Amniotic epithelial cell (primary cell): ENCODE measurements at regions not wholly inside any gene's neighbourhood (a gene's known extent, or its start where the extent isn't known, plus 50 kb on each side); places are given as distances from the start of the nearest gene placed in this dataset.
A peak's percentile ranks its signal among the peaks of the same experiment; 100 is the strongest.
"Not testable (repeated sequence)": the region's sequence is repeated elsewhere in the genome, so short reads cannot be mapped to it uniquely, and the experiment has no call there.

Experiments used
- DNase-seq: peaks from one replicate; pipeline ENCODE4 v3.0.0-alpha.2; 2010; ENCODE audit warnings: low read depth

DNA sequence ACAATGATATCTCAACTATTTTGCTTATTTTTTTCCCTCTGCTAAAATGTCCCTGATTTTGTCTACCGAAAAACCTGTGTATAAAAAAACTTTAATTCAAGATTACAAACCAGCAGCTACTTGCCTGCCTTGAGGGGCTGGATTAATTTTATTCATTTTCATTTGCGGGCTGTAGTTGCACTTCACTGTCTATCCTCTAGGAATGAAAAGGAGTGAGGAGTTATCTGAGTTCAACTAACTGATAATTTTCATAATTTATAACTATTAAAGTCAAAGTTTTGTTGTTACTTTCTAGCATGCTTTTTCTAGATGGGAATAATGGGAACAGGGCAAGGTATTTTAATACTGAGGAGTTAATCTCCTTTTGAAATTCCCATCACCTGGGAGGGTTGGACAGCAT lies 50.3 kb upstream of the AGTPBP1 start:
- DNase-seq, result not testable (repeated sequence)

DNA sequence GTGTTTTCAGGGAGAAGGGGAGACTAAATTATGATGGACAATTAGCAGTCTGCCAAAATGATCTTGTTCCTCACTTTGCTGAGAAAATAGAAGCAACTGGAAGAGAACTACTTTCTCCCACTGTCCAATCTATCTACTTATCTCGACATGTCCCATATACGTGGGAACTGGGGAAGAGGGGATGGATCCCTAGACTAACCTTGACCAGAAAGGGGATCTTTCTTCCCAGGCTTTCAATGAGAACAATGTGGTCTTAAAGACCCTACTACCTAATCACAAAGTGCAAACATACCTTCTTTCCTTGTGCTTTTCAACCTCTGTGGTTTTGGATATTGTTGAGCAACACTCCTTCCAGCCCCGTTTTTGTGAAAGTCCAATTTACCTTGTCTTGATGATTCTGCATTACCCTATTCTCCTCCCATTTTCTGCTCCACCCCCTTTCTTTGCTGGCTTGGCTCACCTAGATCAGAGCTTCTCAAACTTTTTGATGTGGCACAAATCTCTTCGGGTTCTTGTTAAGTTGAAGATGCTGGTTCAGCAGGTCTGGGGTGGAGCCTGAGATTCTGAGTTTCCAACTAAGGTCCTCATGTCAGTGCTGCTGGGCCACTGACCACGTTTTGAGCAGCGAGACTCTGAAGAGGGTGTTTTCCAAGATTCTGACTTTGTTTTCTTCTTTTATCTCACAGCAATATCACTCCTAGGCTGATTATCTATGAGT lies 61.4 kb upstream of the AGTPBP1 start:
- DNase-seq, result not testable (repeated sequence)

DNA sequence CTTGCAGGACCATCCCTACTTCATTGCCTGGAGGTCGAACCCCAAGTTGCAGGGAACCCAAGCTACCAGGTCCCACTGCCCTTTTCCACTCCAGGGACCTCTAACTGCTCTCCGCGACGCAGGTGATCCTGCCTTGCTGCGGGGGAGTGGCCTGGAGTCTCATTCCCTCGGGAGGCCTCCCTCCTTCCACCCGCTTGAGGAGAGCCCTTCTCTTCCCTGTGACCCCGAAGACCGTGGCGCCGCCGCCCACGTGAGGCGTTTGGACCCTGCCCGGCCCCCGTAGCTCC lies 63.0 kb upstream of the AGTPBP1 start:
- not testable (repeated sequence) for DNase-seq

DNA sequence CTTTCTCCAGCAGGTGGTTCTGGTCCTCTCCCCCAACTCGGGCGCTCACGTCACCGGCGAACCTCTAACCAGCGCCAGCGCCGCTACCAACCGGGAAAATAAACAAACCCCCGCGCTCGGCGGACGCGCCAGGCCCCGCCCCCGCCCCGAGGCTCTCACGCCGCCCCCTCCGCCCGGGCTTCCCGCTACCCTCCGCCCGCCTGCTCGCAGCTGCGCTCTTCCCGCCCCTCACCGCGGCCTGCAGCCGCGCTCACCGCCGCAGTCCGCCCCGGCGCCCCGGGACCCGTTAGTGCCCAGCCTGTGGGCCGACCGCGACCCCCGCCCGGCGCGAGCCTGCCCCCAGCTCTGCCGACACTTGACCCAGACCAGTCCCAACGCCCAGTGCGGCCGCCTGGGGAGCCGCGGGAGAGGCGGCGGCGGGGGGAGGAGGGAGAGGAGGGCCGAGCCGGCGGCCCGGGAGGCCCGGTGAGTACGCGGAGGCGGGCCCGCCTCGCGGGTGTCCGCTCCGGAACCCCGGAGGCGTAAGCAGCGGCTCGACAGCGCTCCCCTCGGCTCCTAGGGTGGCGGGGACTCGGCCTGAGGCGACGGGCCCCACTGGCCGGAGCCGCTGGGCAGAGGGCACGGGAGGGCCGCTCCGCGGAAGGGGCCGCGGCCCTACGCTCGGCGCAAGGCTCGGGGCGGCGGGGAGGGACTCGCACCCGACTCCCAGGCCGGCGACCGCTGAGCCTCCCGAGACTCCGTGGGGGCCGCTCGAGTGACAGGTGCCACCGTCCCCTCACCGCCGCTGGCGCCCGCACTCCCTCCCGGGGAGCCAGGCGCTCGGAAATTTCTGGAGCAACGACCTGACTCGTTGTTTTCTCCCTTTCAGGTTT lies 63.6 kb upstream of the AGTPBP1 start:
- DNase-seq, result peak; percentile 68

DNA sequence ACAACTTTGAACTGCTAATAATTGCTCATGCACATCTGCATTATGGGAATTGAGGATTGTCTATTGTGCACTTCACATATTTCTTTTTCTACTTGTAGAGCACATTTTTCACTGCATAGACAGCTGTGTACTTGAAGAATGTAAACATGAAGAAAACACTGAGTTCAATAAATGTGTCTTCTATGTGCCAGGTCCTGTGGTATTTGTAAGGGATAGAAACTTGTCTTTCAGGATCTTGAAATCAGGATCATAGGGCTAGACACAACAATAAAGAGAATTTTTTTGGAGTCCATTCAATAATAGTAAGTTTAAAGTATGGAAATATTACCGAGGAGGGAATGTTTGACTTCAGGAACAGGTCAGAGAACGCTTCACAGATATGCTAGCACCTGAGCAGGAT lies 66.6 kb upstream of the AGTPBP1 start:
- not testable (repeated sequence) for DNase-seq

DNA sequence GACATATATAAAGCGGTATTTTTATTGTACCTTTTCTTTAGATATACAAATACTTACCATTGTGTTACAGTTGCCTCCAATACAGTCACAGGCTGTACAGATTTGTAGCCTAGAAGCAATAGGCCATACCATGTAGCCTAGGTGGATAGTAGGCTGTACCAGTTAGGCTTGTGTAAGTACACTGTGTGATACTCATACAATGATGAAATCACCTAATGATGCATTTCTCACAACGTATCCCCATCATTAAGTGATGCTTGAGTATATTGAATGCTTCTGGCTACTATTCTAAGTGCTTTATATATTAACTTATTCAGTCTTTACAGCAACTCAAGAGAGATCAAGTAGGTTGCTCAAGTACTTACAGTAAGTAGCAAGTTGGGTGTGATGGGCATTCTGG lies 71.6 kb upstream of the AGTPBP1 start:
- DNase-seq, result not testable (repeated sequence)

DNA sequence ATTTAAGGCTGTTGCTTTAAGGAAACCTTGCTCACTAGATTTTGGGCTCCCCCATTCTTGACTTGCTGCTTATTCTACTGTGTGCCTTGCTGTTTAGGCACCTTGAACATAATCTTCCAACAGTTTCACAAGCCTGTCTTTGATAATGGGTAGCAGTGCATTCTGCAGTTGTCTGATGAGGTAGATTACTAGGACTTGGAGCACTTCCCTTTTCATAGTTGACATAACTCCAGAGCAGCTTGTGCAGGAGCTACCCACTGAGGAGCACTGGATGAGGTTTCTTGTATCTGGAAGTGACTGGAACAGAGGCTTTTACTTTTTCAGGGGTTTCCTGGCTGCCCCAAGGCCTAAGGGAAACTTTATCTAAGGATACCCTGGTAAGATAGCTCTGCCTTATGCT lies 73.0 kb upstream of the AGTPBP1 start:
- DNase-seq, result peak; percentile 4

DNA sequence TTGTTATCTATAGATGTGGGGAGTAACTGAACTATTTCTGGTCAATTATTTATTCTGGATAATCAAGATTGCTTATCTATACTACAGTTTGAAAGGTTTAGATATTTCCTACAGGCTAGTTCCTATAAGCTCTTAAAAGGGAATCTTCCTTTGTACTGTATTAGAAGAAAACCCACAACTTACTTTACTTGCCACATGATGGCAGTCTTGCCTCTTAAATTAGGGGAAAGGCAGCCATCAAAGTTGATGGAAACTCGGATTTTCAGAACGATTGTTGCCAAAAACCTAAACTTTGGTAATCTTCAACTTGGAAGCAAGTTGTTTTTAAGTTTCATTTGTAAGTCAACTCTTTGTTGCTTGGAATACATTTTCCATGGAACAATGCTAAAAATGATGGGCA lies 77.2 kb upstream of the AGTPBP1 start:
- DNase-seq, result peak; percentile 18

DNA sequence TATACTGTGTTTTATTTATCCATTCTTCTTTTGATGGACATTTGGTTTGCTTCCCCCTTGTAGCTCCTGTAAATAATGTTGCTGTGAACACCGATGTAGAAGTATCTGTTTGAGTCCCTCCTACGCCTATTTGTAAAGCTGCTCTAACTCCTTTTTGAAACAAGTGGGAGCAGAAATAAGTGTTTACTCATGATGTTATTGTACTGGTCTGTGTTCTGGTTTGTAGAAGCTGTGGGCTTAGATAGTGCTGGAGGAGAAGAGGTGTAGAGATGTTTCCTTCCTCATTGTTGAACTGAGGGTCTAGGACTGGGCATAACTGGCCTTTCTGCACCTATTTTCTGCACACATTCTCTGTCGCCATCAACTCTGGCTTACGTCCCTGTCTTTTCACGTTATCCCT lies 78.8 kb upstream of the AGTPBP1 start:
- peak; percentile 5 for DNase-seq

DNA sequence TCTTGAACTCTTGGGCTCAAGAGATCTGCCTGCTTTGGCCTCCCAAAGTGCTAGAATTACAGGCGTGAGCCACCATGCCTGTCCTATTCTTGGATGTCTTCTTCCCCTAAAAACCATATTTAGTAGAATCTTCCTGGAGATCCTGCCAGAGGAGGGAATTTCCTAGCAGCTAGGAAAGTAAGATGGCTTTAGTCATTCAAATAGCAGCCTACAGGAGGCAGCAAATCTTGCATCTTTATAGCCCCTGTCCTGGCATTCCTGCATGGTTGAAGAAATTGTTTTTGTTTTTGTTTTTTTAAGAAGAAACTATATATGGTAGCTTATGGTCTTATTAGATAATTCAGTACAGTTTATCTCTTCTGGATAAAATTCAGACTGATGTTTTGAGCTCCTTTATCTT lies 83.2 kb upstream of the AGTPBP1 start:
- DNase-seq, result peak; percentile 36

DNA sequence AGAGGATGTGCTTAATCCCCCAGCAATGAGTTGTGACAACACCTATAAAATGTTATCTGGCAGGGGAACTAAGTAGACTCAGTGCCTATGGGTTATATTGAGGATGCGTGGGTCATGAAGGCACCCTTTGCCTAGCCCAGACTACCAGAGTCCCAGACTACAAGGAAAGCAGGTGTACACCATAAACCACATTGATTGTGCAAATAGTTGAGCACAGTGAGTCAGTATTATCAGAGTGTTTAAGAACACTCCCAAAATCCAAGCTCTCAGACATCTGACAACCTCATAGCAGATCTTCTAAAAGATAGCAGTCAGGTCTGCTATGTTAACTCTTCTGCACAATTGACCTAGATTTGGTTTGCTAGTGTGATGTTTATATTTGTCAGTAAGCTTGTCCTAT lies 92.8 kb upstream of the AGTPBP1 start:
- DNase-seq, result peak; percentile 29

DNA sequence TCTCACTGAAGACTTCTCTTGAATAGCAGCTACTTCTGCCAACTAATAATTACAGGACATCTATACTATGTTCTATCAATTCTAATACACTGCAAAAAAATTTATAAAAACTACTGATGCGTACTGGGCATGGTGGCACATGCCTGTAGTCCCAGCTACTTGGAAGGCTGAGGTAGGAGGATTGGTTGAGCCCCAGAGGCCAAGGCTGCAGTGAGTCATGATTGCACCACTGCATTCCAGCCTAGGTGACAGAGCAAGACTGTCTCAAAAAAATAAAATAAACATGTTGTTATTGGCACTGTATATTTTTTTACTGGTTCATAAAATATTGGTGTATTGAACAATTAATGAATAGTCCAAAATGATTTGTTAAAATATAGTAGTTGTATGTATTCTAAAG lies 97.0 kb upstream of the NAA35 start:
- peak; percentile 24 for DNase-seq

DNA sequence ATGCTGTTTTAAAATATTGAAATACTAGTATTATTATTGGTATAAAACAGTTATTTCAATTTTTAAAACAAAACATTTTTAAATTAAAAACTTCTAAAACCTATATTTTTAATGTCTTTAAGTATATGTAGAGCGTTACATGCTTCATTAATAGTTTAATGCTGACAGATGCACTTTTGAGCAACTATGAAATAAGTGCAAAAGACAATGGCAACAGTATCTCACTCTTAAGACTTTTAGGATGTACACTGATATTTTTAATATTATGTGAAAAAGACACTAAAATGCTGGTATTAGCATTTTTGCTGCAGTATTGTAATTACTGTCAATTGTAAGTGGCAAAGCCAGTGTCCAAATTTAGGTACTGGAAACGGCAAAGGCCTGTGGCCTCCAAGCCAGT lies 93.2 kb upstream of the NAA35 start:
- not testable (repeated sequence) for DNase-seq

DNA sequence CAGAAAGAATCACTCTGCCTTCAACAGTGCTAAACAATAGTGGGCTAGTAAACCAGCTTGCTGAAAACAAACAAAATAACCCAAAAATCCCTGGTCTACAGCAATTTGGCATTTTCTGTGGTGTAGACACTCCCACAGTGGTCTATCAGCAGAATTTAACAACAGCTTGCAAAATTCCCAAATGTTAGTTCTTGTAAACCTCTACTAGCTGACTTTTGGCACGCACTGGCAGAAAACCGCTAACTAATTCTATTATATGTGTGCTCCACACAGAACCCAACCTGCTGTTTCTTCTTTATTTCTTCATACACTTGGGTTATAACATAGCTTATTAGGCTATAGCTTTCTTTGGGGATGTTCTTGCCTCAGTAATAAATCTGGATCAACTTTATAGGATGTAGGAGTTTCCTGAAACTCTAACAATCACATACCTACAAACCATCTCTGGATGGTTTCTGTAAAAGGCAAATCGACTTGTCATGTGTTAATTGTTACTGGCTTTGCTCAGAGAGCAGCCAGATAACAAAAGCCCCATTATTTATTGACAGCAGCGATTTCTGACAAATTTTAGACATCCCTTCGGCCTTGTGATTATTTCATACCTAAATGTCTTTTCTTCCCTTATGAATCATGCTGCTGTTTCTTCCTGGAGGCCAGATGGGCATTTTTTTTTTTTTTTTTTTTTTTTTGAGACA lies 82.7 kb upstream of the NAA35 start:
- DNase-seq, result no peak

DNA sequence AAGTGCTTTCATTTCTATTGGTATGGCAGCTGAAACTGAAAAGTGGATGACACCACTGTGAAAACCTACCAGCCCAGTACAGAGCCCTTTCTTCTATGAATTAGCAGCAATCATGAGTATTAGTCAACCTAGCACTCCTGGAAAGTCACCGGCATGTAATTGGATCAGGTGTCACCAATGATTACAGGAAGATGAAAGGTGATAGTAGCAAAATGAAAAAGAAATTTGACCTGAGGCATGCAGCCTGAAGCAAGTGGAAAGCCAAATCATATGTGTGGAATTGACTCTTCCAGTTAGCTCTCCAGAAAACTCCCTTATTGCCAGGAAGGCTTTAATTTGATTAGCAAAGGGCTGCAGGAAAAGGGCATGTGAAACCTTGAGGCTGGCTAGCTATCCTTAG lies 81.2 kb upstream of the NAA35 start:
- no peak for DNase-seq

DNA sequence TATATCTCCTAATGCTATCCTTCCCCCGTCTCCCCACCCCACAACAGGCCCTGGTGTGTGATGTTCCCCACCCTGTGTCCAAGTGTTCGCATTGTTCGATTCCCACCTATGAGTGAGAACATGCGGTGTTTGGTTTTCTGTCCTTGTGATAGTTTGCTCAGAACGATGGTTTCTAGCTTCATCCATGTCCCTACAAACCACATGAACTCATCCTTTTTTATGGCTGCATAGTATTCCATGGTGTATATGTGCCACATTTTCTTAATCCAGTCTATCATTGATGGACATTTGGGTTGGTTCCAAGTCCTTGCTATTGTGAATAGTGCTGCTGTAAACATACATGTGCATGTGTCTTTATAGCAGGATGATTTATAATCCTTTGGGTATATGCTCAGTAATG lies 79.1 kb upstream of the NAA35 start:
- DNase-seq, result not testable (repeated sequence)

DNA sequence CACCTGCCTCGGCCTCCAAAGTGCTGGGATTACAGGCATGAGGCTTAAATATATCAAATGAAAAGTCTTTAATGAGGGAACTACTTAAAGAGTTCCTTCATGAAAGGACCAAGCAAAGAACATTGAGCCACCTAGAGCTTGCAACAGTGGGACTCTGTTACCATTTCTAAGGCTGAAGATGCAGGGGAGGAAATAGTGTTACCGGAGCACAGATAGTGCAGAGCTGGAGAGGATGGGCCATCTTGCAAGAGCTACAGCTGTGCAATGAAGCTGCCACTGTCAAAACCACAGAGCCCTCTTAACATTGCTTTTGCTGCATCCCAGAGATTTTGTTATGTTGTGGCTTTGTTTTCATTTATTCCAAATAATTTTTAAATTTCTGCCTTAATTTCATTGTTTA lies 77.1 kb upstream of the NAA35 start:
- DNase-seq, result no peak

DNA sequence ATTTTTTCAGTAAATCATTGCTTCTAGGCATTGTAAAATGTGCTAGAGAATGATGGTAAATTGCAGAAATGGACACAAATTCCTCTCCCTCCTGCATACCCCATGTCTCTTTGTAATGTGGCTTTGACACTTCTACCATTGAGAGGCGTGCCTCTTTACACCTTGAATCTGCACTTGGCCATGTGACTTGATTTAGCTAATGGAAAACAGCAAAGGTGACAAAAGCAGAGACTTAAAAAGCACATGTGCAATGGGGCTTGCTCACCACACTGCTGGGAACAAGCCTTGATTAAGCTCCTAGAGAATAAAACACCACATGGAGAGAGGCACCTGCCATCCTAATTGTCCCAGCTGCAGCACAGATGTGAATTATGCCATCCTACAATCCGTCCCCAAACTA lies 69.9 kb upstream of the NAA35 start:
- DNase-seq, result no peak

DNA sequence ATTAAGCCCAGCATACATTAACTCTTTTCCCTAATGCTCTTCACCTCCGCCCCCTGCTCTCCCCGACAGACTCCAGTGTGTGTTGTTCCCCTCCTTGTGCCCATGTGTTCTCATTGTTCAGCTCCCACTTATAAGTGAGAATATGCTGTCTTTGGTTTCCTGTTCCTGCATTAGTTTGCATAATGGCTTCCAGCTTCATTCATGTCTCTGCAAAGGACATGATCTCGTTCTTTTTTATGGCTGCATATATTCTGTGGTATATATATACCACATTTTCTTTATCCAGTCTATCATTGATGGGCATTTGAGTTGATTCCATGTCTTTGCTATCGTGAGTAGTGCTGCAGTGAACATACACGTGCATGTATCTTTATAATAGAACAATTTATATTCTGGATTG lies 69.3 kb upstream of the NAA35 start:
- DNase-seq, result not testable (repeated sequence)

DNA sequence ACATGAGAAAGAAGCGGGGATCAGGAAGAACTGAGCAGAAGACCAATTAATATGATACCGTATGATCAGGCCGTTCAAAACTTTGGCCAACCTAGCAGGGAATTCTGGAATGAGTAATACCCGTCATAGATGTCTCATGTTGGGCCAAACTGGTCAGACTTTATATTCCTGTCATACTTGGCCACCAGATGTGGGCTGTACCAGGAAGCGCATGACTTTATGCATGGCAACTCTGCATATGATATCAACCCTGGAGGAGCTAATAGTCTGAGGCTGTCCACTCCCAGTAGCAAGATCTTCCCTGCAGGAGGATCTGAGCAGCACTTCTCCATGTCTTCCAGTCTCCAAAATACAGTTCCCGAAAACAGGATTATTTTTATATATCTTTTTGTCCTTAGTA lies 68.5 kb upstream of the NAA35 start:
- no peak for DNase-seq

DNA sequence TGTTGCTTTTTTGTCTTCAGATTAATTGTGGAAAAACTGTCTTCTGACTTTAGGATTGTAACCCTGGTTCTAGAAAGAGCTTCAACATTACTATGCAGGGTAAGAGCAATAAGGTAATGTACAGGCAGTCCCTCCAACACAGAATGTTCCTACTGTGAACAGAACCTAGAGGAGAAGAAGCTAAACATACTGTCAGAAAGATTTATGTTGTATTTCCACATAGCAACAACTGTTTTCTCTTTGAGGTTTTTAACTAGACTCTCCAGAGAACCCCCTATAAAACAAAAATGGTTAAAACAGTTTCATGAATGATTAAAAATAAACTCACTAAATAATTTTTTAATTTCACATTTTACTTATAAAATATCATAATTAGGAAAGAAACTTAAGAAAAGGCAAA lies 64.3 kb upstream of the NAA35 start:
- DNase-seq, result peak; percentile 65

DNA sequence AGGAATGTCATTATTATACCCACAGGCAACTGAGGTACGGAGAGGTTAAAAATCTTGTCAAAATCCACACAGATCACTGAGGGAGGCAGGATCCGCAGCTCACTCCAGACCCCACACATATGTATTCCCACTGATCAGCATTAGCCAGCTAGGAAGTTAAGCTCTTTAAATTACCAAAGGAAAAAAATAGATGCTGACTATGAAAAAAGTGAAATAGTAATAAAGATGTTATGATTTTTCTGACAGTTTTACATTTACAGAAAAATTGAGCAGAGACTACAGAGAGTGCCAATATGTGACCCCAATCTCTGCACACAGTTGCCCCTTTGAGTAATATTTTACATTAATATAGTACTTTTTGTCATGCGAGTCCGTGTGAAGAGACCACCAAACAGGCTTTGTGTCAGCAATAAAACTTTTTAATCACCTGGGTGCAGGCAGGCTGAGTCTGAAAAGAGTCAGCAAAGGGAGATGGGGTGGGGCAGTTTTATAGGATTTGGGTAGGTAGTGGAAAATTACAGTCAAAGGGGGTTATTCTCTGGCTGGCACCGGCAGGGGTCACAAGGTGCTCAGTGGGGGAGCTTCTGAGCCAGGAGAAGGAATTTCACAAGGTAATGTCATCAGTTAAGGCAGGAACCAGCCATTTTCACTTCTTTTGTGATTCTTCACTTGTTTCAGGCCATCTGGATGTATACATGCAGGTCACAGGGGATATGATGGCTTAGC lies 61.9 kb upstream of the NAA35 start:
- DNase-seq, result not testable (repeated sequence)
